ENCODE measurements at regions not wholly inside any gene's neighbourhood (a gene's known extent, or its start where the extent isn't known, plus 50 kb on each side); places are given as distances from the start of the nearest gene placed in this dataset.

- Mint-ChIP-seq H3K9me3 (ENCODE audit: unreplicated experiment) (no peaks in the 10 kb centered on the region), H3K36me3 (ENCODE audit: low read depth, unreplicated experiment) (peaks cover 4% of the 10 kb centered on the region), H3K4me1 (ENCODE audit: unreplicated experiment) (peaks cover 7% of the 10 kb centered on the region), H3K4me3 (ENCODE audit: unreplicated experiment) (no peak overlapping the region), H3K27me3 (ENCODE audit: unreplicated experiment) (no peaks in the 10 kb centered on the region), H3K27ac (ENCODE audit: unreplicated experiment) (no peak overlapping the region)
- TF ChIP-seq, protein P1, sequence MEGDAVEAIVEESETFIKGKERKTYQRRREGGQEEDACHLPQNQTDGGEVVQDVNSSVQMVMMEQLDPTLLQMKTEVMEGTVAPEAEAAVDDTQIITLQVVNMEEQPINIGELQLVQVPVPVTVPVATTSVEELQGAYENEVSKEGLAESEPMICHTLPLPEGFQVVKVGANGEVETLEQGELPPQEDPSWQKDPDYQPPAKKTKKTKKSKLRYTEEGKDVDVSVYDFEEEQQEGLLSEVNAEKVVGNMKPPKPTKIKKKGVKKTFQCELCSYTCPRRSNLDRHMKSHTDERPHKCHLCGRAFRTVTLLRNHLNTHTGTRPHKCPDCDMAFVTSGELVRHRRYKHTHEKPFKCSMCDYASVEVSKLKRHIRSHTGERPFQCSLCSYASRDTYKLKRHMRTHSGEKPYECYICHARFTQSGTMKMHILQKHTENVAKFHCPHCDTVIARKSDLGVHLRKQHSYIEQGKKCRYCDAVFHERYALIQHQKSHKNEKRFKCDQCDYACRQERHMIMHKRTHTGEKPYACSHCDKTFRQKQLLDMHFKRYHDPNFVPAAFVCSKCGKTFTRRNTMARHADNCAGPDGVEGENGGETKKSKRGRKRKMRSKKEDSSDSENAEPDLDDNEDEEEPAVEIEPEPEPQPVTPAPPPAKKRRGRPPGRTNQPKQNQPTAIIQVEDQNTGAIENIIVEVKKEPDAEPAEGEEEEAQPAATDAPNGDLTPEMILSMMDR (IDR thresholded peaks at IDR 0.05; ENCODE audit: unreplicated experiment): no peak
- DNase-seq (ENCODE audit: low spot score): no peak
Measured at GRCh38 chr2:144079803-144080202, 440.1 kb downstream of the ZEB2 start.

GRCh38 chr2:144078802-144079724 is 440.9 kb downstream of the ZEB2 start:
- DNase-seq (ENCODE audit: low spot score): no peak
- Mint-ChIP-seq H3K27ac (ENCODE audit: unreplicated experiment) (no peak overlapping the region), H3K36me3 (ENCODE audit: low read depth, unreplicated experiment) (peaks cover 4% of the 10 kb centered on the region), H3K27me3 (ENCODE audit: unreplicated experiment) (no peaks in the 10 kb centered on the region), H3K9me3 (ENCODE audit: unreplicated experiment) (no peaks in the 10 kb centered on the region), H3K4me3 (ENCODE audit: unreplicated experiment) (no peak overlapping the region), H3K4me1 (ENCODE audit: unreplicated experiment) (peaks cover 7% of the 10 kb centered on the region)
- TF ChIP-seq, protein P1 (IDR thresholded peaks at IDR 0.05; ENCODE audit: unreplicated experiment): no peak

- no peak for DNase-seq (ENCODE audit: low spot score)
- Mint-ChIP-seq H3K27ac (ENCODE audit: unreplicated experiment) (no peak overlapping the region), H3K4me1 (ENCODE audit: unreplicated experiment) (peaks cover 7% of the 10 kb centered on the region)
Measured at GRCh38 chr2:144078106-144078505, 441.8 kb downstream of the ZEB2 start.

DNA sequence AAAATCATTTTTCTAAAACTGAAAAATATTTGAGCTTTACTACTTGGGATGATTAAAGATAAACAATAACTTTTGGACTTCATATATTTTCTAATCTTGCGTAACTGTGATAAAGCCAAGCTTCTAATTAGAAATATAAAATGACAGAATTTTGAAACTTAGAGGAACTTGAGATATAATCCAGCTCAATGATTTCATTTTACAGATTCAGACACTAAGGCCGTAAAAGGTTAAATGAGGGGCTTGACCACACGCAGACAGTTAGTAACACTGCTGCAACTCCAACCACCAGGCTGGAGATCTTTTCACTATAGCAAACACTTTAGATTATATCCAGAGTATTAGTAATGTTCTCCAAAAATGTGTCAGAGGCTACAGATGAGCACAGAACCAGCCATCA is 445.5 kb downstream of the ZEB2 start:
- no peak for DNase-seq (ENCODE audit: low spot score)
- TF ChIP-seq, protein P1 (IDR thresholded peaks at IDR 0.05; ENCODE audit: unreplicated experiment): no peak
- H3K4me3 Mint-ChIP-seq (ENCODE audit: unreplicated experiment): no peak overlapping the region
- no peaks in the 10 kb centered on the region for H3K36me3 Mint-ChIP-seq (ENCODE audit: low read depth, unreplicated experiment)
- no peaks in the 10 kb centered on the region for H3K4me1 Mint-ChIP-seq (ENCODE audit: unreplicated experiment)
- H3K27ac Mint-ChIP-seq (ENCODE audit: unreplicated experiment): no peak overlapping the region
- no peaks in the 10 kb centered on the region for H3K9me3 Mint-ChIP-seq (ENCODE audit: unreplicated experiment)
- no peaks in the 10 kb centered on the region for H3K27me3 Mint-ChIP-seq (ENCODE audit: unreplicated experiment)

More at GRCh38 chr2:144078106-144078505, 441.8 kb downstream of the ZEB2 start:
- TF ChIP-seq, protein P1 (IDR thresholded peaks at IDR 0.05; ENCODE audit: unreplicated experiment): no peak
- no peak overlapping the region for H3K4me3 Mint-ChIP-seq (ENCODE audit: unreplicated experiment)
- H3K9me3 Mint-ChIP-seq (ENCODE audit: unreplicated experiment): no peaks in the 10 kb centered on the region
- H3K27me3 Mint-ChIP-seq (ENCODE audit: unreplicated experiment): no peaks in the 10 kb centered on the region
- H3K36me3 Mint-ChIP-seq (ENCODE audit: low read depth, unreplicated experiment): peaks cover 2% of the 10 kb centered on the region

DNA sequence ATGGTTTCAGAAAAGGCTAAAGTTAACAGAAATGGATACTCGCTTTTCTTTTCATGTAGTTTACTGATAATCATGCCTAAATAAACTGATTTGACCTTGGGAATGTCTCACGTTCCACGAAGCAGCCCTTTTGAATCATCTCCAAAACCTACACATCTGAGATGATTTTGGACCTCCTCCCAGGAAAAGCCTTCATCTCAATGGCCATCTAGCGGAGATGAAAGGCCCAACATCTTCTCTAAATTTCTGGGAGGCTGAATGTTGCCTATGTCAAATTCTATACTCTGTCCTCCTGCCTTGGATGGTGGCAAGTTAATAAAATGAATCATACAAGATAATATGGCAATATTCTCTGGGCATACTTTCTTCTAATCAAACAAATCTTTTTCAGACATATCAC is 448.5 kb downstream of the ZEB2 start:
- Mint-ChIP-seq H3K4me1 (ENCODE audit: unreplicated experiment) (no peaks in the 10 kb centered on the region), H3K9me3 (ENCODE audit: unreplicated experiment) (no peaks in the 10 kb centered on the region), H3K36me3 (ENCODE audit: low read depth, unreplicated experiment) (no peaks in the 10 kb centered on the region), H3K27ac (ENCODE audit: unreplicated experiment) (no peak overlapping the region), H3K27me3 (ENCODE audit: unreplicated experiment) (no peaks in the 10 kb centered on the region), H3K4me3 (ENCODE audit: unreplicated experiment) (no peak overlapping the region)
- TF ChIP-seq, protein P1 (IDR thresholded peaks at IDR 0.05; ENCODE audit: unreplicated experiment): no peak
- DNase-seq (ENCODE audit: low spot score): no peak
